Mammary epithelial cell (primary cell): ENCODE measurements at regions not wholly inside any gene's neighbourhood (a gene's known extent, or its start where the extent isn't known, plus 50 kb on each side); places are given as distances from the start of the nearest gene placed in this dataset.

Experiments
- CTCF ChIP-seq, 2 donors: IDR thresholded peaks in 1 of 2; conservative IDR thresholded peaks in 1 of 2; 2 replicates each; pipeline ENCODE4 v1.5.1; 2011 to 2012; ENCODE audit warnings: inconsistent platforms in 2 of 2, low read length in 2 of 2, mild to moderate bottlenecking in 2 of 2, control low read depth in 1 of 2, low read depth in 1 of 2; ENCODE audit not compliant: insufficient read depth in 1 of 2; ENCODE audit errors: extremely low read depth in 1 of 2
- EZH2 ChIP-seq: IDR thresholded peaks from 2 replicates; pipeline ENCODE4 v1.6.1; 2012; ENCODE audit warnings: low read length, inconsistent platforms, borderline replicate concordance

GRCh38 chrX:36640232-36640631 lies 367.9 kb upstream of the FAM47C start:
- no peak for TF ChIP-seq CTCF (conservative IDR thresholded peaks at IDR 0.05 in 1 of 2, IDR thresholded peaks at IDR 0.05 in 1 of 2; ENCODE audit: extremely low read depth in 1 of 2, insufficient read depth in 1 of 2, low read depth in 1 of 2, low read length in 2 of 2)
- TF ChIP-seq EZH2 = no peak
